HepG2 (cell line): ENCODE measurements at regions not wholly inside any gene's neighbourhood (a gene's known extent, or its start where the extent isn't known, plus 50 kb on each side); places are given as distances from the start of the nearest gene placed in this dataset.

ENCODE experiments used
- ATF7 ChIP-seq, 2 experiments: fragments of 450-650 bp in 1 of 2; sonication (generic) in 1 of 2; formaldehyde crosslinking in 1 of 2; IDR thresholded peaks; 2 replicates each; pipeline versions ENCODE4 v1.4.0 to v1.6.1; 2016 to 2020; ENCODE audit warnings: antibody characterized with exemption in 1 of 2, mild to moderate bottlenecking in 1 of 2, missing genetic modification reagents in 1 of 2
- CEBPB ChIP-seq: IDR thresholded peaks from 2 replicates; pipeline ENCODE4 v1.6.1; 2011; ENCODE audit warnings: low read depth, low read length, improper control_type of control experiment, borderline replicate concordance
- DNMT1 ChIP-seq: sonication (generic); formaldehyde crosslinking; IDR thresholded peaks from 2 replicates; pipeline ENCODE4 v1.5.1; 2020; ENCODE audit warnings: mild to moderate bottlenecking, missing genetic modification reagents
- IKZF1 ChIP-seq: fragments of 450-650 bp; IDR thresholded peaks from 2 replicates; pipeline ENCODE4 v1.7.1; 2016
- MEIS2 ChIP-seq: sonication (generic); formaldehyde crosslinking; IDR thresholded peaks from 2 replicates; pipeline ENCODE4 v1.9.0; 2021; ENCODE audit warnings: mild to moderate bottlenecking, missing genetic modification reagents
- PRMT3 ChIP-seq: sonication (generic); formaldehyde crosslinking; IDR thresholded peaks from 2 replicates; pipeline ENCODE4 v1.8.1; 2022; ENCODE audit warnings: low read depth, mild to moderate bottlenecking, moderate library complexity, missing genetic modification reagents, borderline replicate concordance
- SRSF9 ChIP-seq: fragments of 200-400 bp; formaldehyde crosslinking; IDR thresholded peaks from 2 replicates; pipeline ENCODE4 v1.6.1; 2018; ENCODE audit warnings: borderline replicate concordance, mild to moderate bottlenecking, low read depth, low read length; ENCODE audit not compliant: insufficient read depth, poor library complexity, severe bottlenecking
- TARDBP ChIP-seq: sonication (generic); formaldehyde crosslinking; IDR thresholded peaks from 2 replicates; pipeline ENCODE4 v1.8.0; 2022; ENCODE audit warnings: mild to moderate bottlenecking, missing genetic modification reagents
- ZBTB42 ChIP-seq: sonication (generic); formaldehyde crosslinking; IDR thresholded peaks from 2 replicates; pipeline ENCODE4 v1.5.0; 2020; ENCODE audit warnings: mild to moderate bottlenecking, missing genetic modification reagents
- ZNF121 ChIP-seq: sonication (generic); formaldehyde crosslinking; IDR thresholded peaks from 2 replicates; pipeline ENCODE4 v1.5.0; 2020; ENCODE audit warnings: mild to moderate bottlenecking, missing genetic modification reagents
- TF ChIP-seq, protein P1 (sequence below): sonication (generic); formaldehyde crosslinking; IDR thresholded peaks from 2 replicates; pipeline ENCODE4 v1.5.0; 2020; ENCODE audit warnings: mild to moderate bottlenecking, missing genetic modification reagents, moderate library complexity
- TF ChIP-seq, protein P2 (sequence below): IDR thresholded peaks from 2 replicates; pipeline ENCODE4 v1.6.1; 2016; ENCODE audit warnings: missing compliant biosample characterization, missing genetic modification reagents, borderline replicate concordance
- TF ChIP-seq, protein P3 (sequence below): sonication (generic); formaldehyde crosslinking; IDR thresholded peaks from 2 replicates; pipeline ENCODE4 v1.8.0; 2022; ENCODE audit warnings: missing genetic modification reagents, low read depth, mild to moderate bottlenecking, borderline replicate concordance
- TF ChIP-seq, protein P4 (sequence below): sonication (generic); formaldehyde crosslinking; IDR thresholded peaks from 2 replicates; pipeline ENCODE4 v1.5.1; 2020; ENCODE audit warnings: mild to moderate bottlenecking, missing genetic modification reagents, moderate library complexity

DNA sequence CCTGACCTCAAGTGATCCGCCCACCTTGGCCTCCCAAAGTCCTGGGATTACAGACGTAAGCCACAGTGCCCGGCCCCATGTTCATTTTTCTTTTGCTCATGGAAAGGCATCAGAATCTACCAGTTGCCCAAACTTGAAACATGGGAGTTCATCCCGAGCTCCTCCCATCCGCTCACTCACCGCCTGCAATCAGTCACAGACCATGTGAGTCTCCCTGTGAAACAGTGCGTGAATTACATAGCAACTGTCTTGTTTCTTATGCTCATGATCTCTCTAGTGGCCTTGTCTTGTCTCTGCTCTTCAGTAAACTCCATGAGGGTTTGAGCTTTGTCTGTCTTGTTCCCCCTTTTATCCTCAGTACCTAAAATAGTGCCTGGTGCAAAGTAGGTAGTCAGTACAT is 52.1 kb upstream of the TNRC6A start:
- TF ChIP-seq ATF7 (IDR thresholded peaks at IDR 0.05) = no peak
- TF ChIP-seq ATF7 (CRISPR knock-in tag; IDR thresholded peaks at IDR 0.05) = no peak
- TF ChIP-seq IKZF1 = no peak
- no peak for TF ChIP-seq PRMT3
- no peak for TF ChIP-seq SRSF9
- TF ChIP-seq, protein P1, sequence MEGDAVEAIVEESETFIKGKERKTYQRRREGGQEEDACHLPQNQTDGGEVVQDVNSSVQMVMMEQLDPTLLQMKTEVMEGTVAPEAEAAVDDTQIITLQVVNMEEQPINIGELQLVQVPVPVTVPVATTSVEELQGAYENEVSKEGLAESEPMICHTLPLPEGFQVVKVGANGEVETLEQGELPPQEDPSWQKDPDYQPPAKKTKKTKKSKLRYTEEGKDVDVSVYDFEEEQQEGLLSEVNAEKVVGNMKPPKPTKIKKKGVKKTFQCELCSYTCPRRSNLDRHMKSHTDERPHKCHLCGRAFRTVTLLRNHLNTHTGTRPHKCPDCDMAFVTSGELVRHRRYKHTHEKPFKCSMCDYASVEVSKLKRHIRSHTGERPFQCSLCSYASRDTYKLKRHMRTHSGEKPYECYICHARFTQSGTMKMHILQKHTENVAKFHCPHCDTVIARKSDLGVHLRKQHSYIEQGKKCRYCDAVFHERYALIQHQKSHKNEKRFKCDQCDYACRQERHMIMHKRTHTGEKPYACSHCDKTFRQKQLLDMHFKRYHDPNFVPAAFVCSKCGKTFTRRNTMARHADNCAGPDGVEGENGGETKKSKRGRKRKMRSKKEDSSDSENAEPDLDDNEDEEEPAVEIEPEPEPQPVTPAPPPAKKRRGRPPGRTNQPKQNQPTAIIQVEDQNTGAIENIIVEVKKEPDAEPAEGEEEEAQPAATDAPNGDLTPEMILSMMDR (CRISPR knock-in tag) = no peak
- TF ChIP-seq, protein P2, sequence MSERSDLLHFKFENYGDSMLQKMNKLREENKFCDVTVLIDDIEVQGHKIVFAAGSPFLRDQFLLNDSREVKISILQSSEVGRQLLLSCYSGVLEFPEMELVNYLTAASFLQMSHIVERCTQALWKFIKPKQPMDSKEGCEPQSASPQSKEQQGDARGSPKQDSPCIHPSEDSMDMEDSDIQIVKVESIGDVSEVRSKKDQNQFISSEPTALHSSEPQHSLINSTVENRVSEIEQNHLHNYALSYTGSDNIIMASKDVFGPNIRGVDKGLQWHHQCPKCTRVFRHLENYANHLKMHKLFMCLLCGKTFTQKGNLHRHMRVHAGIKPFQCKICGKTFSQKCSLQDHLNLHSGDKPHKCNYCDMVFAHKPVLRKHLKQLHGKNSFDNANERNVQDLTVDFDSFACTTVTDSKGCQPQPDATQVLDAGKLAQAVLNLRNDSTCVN (CRISPR knock-in tag) = no peak
- TF ChIP-seq MEIS2 = no peak
- TF ChIP-seq DNMT1 (CRISPR knock-in tag) = no peak
- TF ChIP-seq TARDBP (CRISPR knock-in tag) = no peak
- TF ChIP-seq, protein P3, sequence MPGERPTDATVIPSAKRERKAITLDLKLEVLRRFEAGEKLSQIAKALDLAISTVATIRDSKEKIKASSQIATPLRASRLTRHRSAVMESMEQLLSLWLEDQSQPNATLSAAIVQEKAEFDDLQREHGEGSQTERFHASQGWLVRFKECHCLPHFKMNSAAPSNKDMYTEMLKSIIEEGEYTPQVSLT (CRISPR knock-in tag) = no peak
- TF ChIP-seq ZBTB42 (CRISPR knock-in tag) = no peak
- TF ChIP-seq, protein P4, sequence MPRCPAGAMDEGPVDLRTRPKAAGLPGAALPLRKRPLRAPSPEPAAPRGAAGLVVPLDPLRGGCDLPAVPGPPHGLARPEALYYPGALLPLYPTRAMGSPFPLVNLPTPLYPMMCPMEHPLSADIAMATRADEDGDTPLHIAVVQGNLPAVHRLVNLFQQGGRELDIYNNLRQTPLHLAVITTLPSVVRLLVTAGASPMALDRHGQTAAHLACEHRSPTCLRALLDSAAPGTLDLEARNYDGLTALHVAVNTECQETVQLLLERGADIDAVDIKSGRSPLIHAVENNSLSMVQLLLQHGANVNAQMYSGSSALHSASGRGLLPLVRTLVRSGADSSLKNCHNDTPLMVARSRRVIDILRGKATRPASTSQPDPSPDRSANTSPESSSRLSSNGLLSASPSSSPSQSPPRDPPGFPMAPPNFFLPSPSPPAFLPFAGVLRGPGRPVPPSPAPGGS = no peak
- no peak for TF ChIP-seq ZNF121
- TF ChIP-seq CEBPB = no peak
